Psoas muscle (tissue), 7 donors: ENCODE measurements at regions not wholly inside any gene's neighbourhood (a gene's known extent, or its start where the extent isn't known, plus 50 kb on each side); places are given as distances from the start of the nearest gene placed in this dataset.

Experiments
- ATAC-seq, 4 donors: fragments of 200-7000 bp; cut with Tn5 transposase; one replicate each; pipeline ENCODE4 v1.9.1; 2020; ENCODE audit warnings: moderate library complexity in 3 of 4, mild to moderate bottlenecking in 2 of 4
- DNase-seq, 2 donors: peaks; one replicate each; pipeline ENCODE4 v3.0.0-alpha.2; 2020
- H3K27ac ChIP-seq: fragments of 200-600 bp; one replicate; pipeline ENCODE4 v1.8.0; 2022
- H3K27me3 ChIP-seq, 3 donors: fragments of 200-600 bp in 1 of 3; one replicate each; pipeline versions ENCODE4 v1.6.1 to v1.8.0; 2013 to 2022; ENCODE audit warnings: low read length in 2 of 3, mild to moderate bottlenecking in 2 of 3, moderate library complexity in 1 of 3; ENCODE audit not compliant: insufficient read depth in 3 of 3
- H3K36me3 ChIP-seq, 2 donors: fragments of 200-600 bp in 1 of 2; one replicate each; pipeline versions ENCODE4 v1.6.1 to v1.8.0; 2013 to 2022; ENCODE audit warnings: low read depth in 1 of 2, mild to moderate bottlenecking in 1 of 2, moderate library complexity in 1 of 2; ENCODE audit not compliant: insufficient read depth in 1 of 2
- H3K4me1 ChIP-seq: fragments of 200-600 bp; one replicate; pipeline ENCODE4 v1.8.0; 2022
- H3K4me3 ChIP-seq: fragments of 200-600 bp; one replicate; pipeline ENCODE4 v1.8.0; 2022; ENCODE audit warnings: mild to moderate bottlenecking
- H3K9me3 ChIP-seq: fragments of 200-600 bp; one replicate; pipeline ENCODE4 v1.8.0; 2022
- WGBS, 3 donors: extraction: QIAGEN DNeasy Blood & Tissue Kit; methylation state at CpG; one replicate each; pipeline versions ENCODE4 v1.1.6 to v1.1.7; 2013; 5-methylcytosine and 5-hydroxymethylcytosine counted together
- intact Hi-C, 2 donors: fragments of 100-400 bp; cut with DNase I; formaldehyde crosslinking; loops; one replicate each; pipeline versions ENCODE4 v1.11.0 to v1.14.2; 2022
- TF ChIP-seq, protein P1 (sequence below): fragments of 200-600 bp; IDR thresholded peaks from one replicate; pipeline ENCODE4 v1.8.0; 2022; ENCODE audit warnings: antibody characterized with exemption
- donor health status: healthy with polysubstance abuse.
- donor health status: DM: no; HTN: no; CAD: no; lungs with moderate emphysema.
- donor health status: Bipolar disorder and iron deficiency.
- donor health status: healthy.
- donor health status: DM: yes; HTN: yes; CAD: no.
- donor health status: DM: no; HTN: no; CAD: no.
- donor health status: DM: yes; HTN: yes; CAD: no.

DNA sequence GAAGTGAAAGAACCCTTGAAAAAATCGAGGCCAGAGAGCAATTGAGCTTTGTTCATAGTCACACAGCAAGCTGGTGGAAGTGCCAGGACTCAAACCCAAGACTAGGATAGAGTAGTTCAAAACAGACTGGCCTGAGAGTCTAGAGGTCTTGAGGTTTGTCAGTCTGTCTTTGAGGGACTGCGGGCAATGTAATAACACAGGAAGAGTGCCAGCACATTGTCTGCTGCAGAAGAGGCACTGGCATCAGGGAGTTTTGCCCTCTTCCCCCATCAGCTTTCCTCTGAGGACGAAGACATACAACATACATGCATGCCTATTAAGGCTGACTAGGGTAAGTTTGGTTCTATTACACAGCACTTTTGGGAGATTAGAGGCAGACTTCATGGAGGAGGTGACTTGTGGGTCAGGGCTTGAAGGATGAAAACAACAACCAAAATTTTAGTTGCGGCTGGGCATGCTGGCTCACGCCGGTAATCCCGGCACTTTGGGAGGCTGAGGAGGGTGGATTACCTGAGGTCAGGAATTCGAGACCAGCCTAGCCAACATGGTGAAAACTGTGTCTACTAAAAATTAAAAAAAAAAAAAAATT, 64.1 kb upstream of the LAS1L start:
- no peak overlapping the region for H3K4me3 ChIP-seq
- no peak for DNase-seq
- WGBS, 3 donors: 77 to 89% (median 87%) methylated on average over 8 of the region's 8 CpGs
- TF ChIP-seq, protein P1, sequence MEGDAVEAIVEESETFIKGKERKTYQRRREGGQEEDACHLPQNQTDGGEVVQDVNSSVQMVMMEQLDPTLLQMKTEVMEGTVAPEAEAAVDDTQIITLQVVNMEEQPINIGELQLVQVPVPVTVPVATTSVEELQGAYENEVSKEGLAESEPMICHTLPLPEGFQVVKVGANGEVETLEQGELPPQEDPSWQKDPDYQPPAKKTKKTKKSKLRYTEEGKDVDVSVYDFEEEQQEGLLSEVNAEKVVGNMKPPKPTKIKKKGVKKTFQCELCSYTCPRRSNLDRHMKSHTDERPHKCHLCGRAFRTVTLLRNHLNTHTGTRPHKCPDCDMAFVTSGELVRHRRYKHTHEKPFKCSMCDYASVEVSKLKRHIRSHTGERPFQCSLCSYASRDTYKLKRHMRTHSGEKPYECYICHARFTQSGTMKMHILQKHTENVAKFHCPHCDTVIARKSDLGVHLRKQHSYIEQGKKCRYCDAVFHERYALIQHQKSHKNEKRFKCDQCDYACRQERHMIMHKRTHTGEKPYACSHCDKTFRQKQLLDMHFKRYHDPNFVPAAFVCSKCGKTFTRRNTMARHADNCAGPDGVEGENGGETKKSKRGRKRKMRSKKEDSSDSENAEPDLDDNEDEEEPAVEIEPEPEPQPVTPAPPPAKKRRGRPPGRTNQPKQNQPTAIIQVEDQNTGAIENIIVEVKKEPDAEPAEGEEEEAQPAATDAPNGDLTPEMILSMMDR: no peak
- no peak for ATAC-seq
- no peaks in the 10 kb centered on the region for H3K9me3 ChIP-seq
- no peak overlapping the region for H3K27ac ChIP-seq
- peaks cover 20% of the 10 kb centered on the region for H3K4me1 ChIP-seq
- intact Hi-C loops: loop anchor here in 1 of 2 donors (5.0 to 10.0 kb wide), 2 partner anchors 106 to 389 kb away; no protein-coding TSS in a partner anchor
- no peaks in the 10 kb centered on the region for H3K36me3 ChIP-seq
- H3K27me3 ChIP-seq: peaks cover 0 to 3% (median 0%) of the 10 kb centered on the region in 3 donors

DNA sequence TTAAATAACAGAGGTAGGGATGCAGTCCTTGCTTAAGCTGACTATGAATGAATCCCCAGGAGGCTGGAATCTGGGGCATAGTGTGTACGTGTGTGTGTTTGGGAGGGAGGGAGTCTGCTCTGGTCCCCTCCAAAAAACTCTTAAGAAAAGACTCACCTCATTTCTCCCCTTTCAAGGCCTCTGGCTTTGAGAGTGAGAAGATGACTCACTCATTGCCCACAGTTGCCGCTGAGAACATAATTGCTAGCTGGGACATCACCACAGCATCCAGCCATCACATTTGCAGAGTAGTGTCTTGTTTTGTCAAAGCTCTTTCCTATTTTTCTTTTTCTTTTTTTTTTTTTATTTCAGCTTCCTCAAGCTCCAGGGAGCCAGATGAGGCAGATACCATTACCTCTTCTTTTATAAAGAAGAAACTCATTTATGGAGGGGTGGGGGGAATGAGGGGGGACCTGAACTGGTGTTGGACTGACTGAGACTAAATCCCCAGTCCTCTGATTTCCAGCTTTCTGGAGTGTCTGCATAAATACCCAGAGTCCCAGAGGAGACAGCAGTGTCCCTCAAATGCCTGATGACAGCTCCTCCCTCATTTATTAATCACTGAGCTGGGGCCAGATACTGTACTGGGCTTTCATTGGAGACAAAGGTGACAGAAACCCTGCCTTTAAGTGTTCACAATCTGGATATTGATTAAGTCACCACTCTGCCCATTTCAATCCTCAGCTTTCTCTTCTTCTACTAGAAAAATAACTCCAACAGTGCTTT, 61.9 kb upstream of the LAS1L start:
- Histone ChIP-seq H3K27ac (peak overlapping the region; percentile 58), H3K36me3 (no peaks in the 10 kb centered on the region), H3K4me3 (no peak overlapping the region), H3K4me1 (peaks cover 14% of the 10 kb centered on the region), H3K9me3 (no peaks in the 10 kb centered on the region), H3K27me3 (peaks cover 0 to 3% (median 0%) of the 10 kb centered on the region in 3 donors)
- intact Hi-C loops: loop anchor here in 1 of 2 donors (5.0 to 10.0 kb wide), 2 partner anchors 108 to 391 kb away; no protein-coding TSS in a partner anchor
- DNase-seq (no peak), ATAC-seq (peak in 2 of 4 donors; percentile 24 to 52)
- 34 to 53% (median 43%) methylated on average over 2 of the region's 2 CpGs for WGBS, 3 donors
- TF ChIP-seq, protein P1: no peak

DNA sequence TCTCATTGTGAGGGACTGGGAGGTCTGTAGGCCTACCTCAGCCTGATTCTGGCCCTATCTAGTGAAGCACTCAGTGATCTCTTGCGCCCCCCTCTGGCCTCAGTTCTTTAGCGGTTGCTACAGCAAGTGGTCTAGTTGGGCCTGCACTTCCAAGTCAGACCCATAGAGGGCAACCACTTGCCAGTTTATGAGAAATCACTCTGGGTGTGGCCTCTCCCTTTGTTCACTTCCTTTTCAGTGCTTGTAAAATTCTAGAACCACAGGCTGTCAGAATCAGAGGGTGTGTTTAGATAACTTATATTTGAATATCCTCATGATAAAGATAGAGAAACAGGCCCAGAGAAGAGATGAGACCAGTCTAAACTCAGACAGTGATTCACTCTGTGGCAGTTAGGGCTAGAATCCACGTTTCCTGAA, 60.9 kb upstream of the LAS1L start:
- Histone ChIP-seq H3K4me1 (peaks cover 8% of the 10 kb centered on the region), H3K36me3 (no peaks in the 10 kb centered on the region), H3K27ac (peak overlapping the region; percentile 58), H3K27me3 (peaks cover 0 to 3% (median 0%) of the 10 kb centered on the region in 3 donors), H3K4me3 (no peak overlapping the region), H3K9me3 (no peaks in the 10 kb centered on the region)
- 11 to 17% (median 12%) methylated on average over 3 of the region's 3 CpGs for WGBS, 3 donors
- TF ChIP-seq, protein P1: peak; percentile 96
- peak; percentile 90 to 98 (median 94) for ATAC-seq
- DNase-seq: peak; percentile 91 to 93
- intact Hi-C loops: loop anchor here in 1 of 2 donors (5.0 to 10.0 kb wide), 2 partner anchors 109 to 392 kb away; no protein-coding TSS in a partner anchor

DNA sequence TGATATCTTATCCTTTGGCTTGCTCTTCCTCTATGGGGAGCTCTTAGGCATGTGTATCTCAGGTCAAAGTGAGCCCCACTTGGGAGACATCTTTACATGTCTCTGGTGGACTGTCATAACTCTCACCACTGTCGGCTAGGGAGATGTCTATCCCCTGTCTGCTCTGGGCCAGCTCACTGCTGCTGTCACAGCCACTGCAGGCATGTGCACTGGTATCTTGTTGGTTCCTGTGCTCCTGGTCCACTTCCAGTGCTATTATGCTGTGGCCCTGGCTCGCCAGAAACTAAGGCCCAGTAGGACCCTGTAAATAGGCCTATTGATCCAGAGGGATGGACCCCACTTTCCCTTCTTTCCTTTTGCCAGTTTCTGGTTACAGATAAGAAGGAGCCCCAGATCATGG, 56.6 kb upstream of the LAS1L start:
- ATAC-seq (no peak), DNase-seq (no peak)
- WGBS, 3 donors: 68 to 87% (median 82%) methylated on average over 2 of the region's 2 CpGs
- intact Hi-C loops: loop anchor here in 1 of 2 donors (10.0 kb wide), 1 partner anchor 114 kb away; no protein-coding TSS in a partner anchor
- TF ChIP-seq, protein P1: no peak
- H3K4me1 ChIP-seq: peaks cover 6% of the 10 kb centered on the region
- no peak overlapping the region for H3K4me3 ChIP-seq
- H3K36me3 ChIP-seq: no peaks in the 10 kb centered on the region
- H3K9me3 ChIP-seq: no peaks in the 10 kb centered on the region
- H3K27ac ChIP-seq: no peak overlapping the region
- H3K27me3 ChIP-seq: peaks cover 0 to 14% (median 0%) of the 10 kb centered on the region in 3 donors
